Amniotic epithelial cell (primary cell): ENCODE measurements at regions not wholly inside any gene's neighbourhood (a gene's known extent, or its start where the extent isn't known, plus 50 kb on each side); places are given as distances from the start of the nearest gene placed in this dataset.
A peak's percentile ranks its signal among the peaks of the same experiment; 100 is the strongest.
"Not testable (repeated sequence)": the region's sequence is repeated elsewhere in the genome, so short reads cannot be mapped to it uniquely, and the experiment has no call there.

Source experiments
- DNase-seq: peaks from one replicate; pipeline ENCODE4 v3.0.0-alpha.2; 2010; ENCODE audit warnings: low read depth

DNA sequence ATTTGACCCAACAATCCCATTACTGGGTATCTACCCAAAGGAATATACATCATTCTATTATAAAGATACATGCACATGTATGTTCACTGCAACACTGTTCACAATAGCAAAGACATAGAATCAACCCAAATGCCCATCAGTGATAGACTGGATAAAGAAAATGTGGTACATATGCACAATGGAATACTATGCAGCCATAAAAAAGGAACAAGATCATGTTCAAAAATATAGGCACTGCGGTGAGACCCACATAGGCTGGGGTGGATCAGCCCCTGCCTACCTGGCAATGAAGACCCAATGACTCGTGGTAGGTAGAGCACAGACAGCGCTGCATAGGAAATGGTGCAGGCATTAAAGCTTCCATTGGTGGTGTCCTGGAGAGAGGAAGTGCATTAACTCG, 88.6 kb upstream of the NFIL3 start:
- DNase-seq, result not testable (repeated sequence)

DNA sequence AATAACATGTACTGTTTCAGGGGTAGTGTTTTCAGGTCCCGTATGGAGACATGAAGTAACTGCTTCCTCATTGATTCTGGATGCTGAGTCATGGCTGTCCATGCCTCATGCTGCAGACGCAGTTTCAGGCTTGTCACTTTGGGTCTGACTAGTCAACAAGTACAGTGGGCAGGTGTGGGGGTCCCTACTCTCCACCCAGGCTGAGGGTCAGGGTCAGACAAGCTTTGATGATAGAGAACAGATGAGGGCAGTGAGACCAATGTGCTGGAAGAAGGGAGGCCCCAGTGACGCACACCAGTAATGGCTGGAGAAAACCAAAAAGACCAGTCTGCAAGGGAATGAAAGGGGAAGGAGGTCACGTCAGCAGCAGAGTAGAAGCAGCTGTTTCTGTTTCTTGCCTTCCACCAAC, 80.0 kb upstream of the NFIL3 start:
- DNase-seq, result no peak

DNA sequence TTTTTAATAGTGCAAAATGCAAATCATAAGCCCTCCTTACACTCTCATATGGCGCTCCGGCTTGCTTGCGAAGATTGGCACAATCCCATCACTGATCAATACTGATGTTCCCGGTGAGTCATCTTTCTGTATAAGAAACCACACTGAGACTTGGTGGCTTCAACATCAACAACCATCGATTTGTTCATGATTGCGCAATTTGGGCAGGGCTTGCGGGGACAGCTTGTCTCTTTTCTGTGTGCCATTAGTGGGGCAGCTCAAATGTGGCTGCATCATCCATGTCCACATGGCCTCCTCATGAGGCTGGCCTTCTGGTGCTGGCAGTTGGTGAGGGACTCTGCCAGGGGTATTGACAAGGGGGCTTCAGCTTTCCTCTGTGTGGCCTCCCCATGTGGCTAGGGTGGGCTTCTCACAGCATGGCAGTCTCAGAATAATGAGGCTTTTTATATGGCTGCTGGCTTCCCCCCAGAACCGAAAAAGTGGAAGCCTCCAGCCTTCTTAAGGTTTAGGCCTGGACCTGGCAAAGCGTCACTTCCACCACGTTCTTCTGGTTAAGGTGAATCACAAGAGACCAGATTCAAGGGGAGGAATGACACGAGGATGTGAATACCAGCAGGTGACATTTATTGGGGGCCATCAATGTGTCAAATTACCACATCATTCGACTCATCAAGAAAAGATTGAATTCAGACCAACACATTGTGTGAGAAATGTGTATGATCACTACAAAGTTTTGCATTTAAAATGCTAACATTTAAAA, 79.5 kb upstream of the NFIL3 start:
- DNase-seq, result no peak

DNA sequence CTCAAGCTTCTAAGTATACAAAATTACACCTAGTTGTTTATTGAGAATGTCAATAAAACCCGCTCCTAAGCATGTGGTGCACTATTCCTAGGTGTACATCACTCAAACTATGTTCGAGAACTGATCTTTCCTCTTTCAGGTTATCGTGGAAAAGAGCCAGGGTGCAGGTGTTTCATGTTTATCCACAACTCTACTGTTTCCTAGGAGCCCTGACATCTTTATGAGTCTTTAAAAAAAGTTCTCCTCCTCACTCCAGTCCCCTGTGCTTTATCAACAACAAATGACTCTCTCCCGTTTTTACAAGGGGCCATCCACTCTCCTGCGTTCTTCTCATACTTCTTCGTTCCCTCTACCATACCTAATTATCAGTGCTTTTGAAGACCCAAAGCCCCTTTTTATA, 78.8 kb upstream of the NFIL3 start:
- DNase-seq, result no peak

DNA sequence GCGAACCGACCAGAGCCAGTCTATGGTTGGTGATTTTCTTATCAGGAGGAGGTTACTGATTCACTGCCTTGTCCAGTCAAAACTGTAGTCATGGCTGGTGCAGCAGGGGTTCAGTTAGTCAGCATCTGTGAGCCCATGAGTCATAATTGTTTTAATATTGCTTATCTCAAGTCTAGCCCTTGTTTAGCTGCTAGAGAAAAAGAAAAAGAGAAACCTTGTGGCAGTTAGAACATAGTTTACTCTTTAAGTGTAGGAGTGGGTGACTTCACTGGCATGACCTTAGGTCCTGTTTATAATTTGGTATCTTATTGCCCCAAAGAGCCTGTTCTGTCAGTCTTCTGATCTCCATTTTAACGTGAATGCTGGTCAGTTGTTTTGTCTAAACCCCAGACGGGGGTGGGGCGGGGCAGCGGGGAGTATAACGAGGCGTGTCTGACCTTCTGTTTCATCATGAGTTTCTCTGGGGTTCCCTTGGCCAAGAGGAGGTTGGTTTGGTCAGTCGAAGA, 76.9 kb upstream of the NFIL3 start:
- DNase-seq, result peak; percentile 97

DNA sequence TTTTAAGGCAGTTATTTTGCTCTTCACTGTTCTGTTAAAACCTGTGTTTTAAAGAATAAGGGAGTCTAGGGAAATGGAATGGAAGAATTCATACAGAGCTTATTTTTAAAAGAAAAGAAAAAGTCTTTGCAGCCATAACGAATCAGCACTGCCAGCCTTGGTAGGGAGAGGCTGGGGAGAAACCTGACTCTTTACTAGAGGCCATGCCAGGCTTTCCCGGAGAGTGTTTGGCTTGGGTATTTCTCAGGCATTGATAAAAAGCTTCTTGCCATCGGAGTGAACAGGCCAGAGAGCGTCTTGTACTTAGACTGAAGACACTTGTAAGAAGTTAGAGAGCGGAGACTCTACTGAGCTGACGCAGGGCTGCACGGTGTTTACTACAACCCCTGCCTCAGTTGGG, 72.7 kb upstream of the NFIL3 start:
- no peak for DNase-seq

DNA sequence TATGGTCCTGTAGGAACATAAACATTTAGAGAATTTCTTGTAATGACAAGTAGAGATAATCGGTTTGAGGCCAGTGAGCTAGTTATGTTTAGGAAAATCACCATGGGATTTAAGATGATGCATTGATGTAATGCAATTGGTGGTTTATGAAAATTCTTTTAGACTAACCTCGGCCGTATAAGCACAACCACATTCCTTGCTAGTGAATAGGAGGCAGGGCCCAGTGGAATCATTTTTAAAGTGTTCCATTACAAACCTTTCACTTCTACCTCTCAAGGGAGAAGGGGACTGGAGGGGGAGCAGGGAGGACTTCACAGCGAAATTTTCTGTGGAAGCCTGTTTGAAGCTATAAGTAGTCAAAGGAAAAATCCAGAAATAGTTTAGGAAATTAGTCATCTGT, 71.8 kb upstream of the NFIL3 start:
- DNase-seq, result peak; percentile 96

DNA sequence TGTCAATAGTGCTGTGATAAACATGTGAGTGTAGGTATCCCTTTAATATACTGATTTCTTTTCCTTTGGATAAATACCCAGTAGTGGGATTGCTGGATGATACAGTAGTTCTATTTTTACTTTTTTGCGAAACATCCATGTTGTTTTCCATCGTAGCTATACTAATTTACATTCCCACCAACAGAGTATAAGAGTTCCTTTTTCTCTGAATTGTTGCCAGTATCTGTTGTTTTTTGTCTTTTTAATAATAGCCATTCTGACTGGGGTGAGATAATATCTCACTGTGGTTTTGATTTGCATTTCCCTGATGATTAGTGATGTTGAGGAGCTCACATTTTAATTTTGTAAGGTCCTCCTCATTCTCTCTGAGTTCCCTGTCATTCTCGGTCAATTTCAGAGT, 71.1 kb upstream of the NFIL3 start:
- DNase-seq, result no peak

DNA sequence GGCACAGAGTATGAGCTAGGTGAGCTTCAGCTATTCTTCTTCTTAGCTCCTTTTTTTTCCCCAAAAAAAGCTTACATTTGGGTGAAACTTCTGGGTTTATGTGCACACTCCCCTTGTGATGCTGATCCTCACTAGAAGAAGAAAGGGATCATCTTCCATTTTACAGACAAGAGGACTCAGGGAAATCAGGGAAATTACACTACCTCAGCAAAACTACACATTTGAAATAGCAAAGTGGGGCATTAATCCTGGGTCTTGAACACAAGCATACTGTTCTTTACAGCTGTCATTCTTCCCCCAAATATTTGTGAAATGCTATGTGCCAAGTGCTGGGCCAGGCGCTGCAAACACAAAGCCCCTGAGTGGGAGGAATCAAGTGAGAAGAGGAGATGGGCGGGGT, 68.6 kb upstream of the NFIL3 start:
- DNase-seq, result no peak

DNA sequence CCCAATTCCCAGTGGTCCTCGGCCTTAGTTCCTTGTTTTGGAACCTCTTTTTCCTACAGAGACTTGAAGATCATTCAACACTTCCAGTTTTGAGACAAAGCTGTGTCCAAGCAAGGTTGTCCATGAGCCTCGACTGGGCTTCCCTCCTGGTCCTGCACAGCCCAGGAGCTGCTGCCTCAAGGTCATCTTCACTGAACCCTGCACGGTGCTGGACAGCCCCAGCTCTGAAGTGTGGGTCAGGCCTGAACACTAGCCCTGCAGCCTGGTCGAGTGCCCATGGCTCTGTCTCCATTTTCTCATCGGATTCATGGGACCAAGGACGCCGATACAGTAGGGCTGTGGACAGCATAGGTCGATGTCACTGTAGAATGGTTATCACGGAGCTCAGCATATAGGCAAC, 68.0 kb upstream of the NFIL3 start:
- no peak for DNase-seq

DNA sequence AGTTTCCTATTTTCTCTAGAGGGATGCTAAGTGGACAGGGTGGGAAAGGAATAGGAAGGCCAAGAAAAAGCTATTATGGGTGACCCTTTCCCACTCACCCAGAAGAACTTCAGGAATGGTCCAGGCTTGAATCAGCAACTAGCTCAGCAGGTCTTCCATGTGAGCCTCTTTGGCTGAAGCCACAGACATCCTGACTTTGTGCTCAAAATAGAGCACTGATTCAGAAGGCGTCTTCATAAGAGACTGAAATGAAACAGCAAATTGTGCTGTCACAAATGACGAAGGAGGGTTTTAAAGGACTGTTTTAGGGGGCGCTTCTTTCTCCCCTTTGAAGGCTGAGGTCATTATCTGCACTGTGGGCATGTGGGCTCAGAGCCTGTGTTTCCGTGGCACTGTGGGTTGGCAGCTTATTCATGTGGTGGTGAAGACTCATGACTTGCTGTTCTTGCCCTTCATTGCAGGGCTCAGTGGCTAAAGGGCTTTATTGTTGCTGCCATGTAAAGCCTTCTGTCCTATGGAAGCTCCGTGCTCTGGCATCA, 65.8 kb upstream of the NFIL3 start:
- peak; percentile 24 for DNase-seq

DNA sequence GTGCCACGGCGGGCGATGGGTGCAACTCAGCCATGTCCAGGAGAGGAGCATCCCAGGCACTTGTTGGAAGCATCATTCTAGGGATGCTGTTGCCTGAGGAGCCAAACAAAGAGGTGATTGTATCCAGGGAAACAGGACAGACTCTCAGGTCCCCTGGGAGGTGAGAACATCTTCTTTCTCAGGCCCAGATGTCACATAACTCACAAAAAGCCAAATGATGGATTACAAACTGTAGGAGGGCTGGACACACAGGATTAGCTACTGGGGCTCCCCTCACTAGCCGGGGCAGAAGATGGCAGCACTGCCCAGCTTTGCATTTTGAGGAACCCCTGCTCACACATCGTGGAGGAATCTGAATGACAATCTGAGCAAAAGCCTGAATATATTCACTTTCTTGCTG, 64.7 kb upstream of the NFIL3 start:
- DNase-seq, result peak; percentile 13

DNA sequence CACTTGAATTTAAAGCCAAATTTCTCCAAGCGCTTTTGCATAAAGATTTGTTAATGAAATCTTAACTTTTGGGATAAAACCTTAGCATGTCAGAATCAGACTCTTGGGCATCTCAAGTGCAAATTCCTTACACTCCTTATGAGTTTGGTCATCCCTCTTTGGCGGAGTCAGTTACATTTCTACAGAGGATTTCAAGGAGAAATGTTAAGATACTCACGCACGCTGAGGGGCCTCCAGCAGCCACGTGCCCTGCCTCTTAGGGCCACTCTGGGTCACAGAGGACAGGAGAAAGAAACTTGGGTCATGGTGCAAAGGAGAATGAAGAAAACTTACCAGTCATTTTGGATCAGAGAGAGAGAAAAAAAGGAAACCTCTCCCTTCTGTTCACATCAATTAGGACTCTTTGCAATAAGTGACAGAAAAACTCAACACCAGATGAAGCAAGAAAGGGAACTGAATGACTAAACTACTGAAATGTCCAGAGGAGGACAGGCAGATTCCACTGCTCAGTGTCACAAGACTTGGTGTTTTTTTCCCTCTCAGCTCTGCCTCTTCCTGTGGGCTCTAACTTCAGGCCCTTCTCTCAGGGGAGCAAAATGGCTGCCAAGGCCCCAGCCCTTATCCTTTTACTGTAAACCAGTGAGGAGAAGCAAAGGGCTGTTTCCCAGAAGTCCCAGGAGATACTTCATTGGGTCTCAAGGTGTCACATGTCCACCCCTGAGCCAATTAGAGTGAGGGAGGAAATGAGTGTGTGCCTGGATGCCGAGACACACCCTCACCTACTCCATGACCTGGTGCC, 63.3 kb upstream of the NFIL3 start:
- peak; percentile 60 for DNase-seq

DNA sequence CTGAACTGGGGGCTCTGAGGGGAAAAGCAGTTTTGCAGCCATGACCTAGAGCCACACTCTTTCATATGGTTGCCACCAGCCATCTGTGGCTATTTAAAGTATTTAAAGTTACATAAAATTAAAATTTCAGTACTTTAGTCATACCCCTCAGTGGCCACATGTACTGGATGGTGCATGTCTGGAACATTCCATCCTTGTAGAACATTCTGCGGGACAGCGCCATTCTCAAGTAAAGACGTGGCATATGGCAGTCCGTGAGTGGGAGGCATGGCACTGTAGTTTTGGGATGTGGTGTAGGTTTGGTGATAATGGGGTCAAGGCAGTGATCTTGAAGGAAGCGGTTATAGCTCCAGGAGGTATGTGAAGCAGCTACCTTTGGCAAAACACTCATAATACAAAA, 61.4 kb upstream of the NFIL3 start:
- DNase-seq, result no peak

DNA sequence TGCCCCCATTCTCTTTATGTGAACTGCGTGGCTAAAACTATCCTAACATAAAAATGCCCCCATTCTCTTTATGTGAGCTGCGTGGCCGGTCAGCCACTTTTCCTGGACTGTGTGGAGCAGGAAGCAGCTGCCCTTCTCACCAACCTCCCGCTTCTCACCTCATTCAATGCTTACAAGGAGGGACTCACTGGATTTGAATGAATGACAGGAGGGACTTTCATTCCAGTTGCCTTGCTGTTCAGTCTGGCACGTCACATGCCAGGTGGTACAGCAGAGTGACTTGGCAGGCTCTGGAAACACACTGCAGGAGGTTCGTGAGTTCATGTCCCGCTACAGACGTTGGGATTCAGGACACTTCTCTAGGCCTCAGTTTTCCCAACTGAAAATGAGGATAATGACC, 60.2 kb upstream of the NFIL3 start:
- no peak for DNase-seq

DNA sequence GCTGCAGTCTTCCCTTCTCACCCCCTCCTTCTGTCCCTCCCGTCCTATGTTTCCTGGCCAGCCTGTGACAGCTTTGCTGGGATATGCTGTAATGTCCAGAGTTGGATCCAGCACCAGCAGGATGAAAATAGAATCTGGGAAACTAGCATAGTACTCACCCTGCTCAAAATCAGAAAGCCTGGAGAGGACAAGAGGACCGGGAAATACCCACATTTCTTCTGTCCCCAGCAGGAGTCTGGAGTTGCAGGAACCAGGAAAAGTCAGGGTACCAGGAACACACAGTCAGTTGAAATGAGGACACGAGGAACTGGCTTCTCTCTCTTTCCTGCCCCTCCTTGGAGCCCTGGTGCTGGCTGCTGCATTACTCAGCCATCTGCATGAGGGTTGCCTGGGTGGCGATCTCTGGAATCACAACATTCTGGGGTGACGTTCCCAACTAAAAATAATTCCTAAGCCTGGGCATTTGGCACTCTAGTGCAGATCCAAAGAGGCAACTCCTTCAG, 59.6 kb upstream of the NFIL3 start:
- DNase-seq, result peak; percentile 26

DNA sequence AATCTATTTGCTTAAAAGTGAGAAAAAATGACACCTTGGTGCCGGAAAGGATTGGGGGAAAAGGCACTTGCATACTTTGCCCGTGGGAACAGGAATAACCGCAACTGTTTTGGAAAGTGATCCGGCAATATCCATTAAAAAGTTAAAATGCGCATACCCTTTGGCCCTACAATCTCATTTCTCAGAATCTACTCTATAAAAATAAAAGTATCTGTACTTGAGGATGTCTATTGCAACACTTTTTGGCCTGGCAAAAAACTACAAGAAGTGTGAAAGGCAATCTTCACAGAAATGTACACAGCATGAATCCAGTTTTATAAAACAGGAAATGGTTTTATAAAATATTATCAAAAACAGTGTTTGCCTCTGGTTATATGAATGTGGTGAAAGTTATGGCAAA, 58.3 kb upstream of the NFIL3 start:
- DNase-seq, result no peak

DNA sequence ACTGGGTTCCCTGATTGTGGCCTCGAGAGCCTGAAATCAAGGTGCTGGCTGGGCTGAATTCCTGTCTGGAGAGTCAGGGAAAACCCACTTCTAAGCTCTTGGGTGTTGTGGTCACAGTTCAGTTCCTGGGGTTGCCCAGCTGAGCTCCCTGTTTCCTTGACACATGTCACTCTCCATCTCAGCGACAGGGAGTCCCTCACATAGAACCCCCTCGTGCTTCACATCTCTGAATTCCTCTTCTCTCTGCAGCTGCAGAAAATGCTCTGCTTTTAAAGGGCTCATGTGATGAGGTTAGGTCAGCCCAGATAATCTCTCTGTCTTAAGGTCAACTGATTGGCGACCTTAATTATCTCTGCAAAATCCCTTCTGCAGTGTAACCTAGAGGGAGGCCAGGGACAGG, 53.5 kb upstream of the NFIL3 start:
- DNase-seq, result peak; percentile 22

DNA sequence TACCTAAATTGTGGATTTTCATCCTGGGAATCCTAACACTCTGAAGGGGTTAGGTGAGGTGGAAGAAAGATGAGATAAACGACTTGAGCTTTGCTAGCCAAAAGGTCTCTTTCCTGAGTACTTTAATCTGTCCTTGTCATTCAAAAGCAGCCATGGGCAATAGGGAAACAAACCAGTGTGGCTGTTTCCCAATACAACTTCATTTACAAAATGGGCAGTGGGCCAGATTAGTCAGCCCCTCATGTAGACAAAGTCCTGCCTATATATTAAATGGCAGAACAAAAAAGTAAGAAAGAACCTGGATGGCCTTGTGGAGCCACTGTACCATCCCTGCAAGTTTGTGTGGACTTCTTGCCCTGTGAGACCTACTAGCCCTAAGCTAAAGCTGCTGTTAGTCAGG, 51.0 kb upstream of the NFIL3 start:
- DNase-seq, result peak; percentile 50
